H1 (cell line): ENCODE measurements at regions not wholly inside any gene's neighbourhood (a gene's known extent, or its start where the extent isn't known, plus 50 kb on each side); places are given as distances from the start of the nearest gene placed in this dataset.

ENCODE experiments used
- NANOG ChIP-seq: IDR thresholded peaks from 2 replicates; pipeline ENCODE4 v1.6.1; 2011; ENCODE audit warnings: low read length, low read depth, mild to moderate bottlenecking, inconsistent platforms; ENCODE audit not compliant: insufficient read depth, poor library complexity, severe bottlenecking

- no peak for TF ChIP-seq NANOG
- TF ChIP-seq, all 59 proteins: peak for 0
Observed at GRCh38 chrX:7261672-7262332, 113.8 kb upstream of the PUDP start (continued).
